K562 (cell line): ENCODE measurements at regions not wholly inside any gene's neighbourhood (a gene's known extent, or its start where the extent isn't known, plus 50 kb on each side); places are given as distances from the start of the nearest gene placed in this dataset.

Source experiments
- ATF7 ChIP-seq: fragments of 450-650 bp; IDR thresholded peaks from 2 replicates; pipeline ENCODE4 v1.7.1; 2014; ENCODE audit warnings: mild to moderate bottlenecking, moderate library complexity
- BCL6 ChIP-seq: fragments of 250-450 bp; sonication (Bioruptor Pico); IDR thresholded peaks from 2 replicates; pipeline ENCODE4 v1.4.0; 2020
- CAMTA2 ChIP-seq: fragments of 250-450 bp; sonication (Bioruptor Pico); conservative IDR thresholded peaks from 2 replicates; pipeline ENCODE4 v1.5.1; 2022
- GTF2F1 ChIP-seq: IDR thresholded peaks from 2 replicates; pipeline ENCODE4 v1.6.1; 2011; ENCODE audit warnings: low read depth, low read length, improper control_type of control experiment
- HMGXB4 ChIP-seq: sonication (generic); formaldehyde crosslinking; IDR thresholded peaks from 2 replicates; pipeline ENCODE4 v1.8.1; 2023; ENCODE audit warnings: mild to moderate bottlenecking, missing genetic modification reagents
- MXD1 ChIP-seq: fragments of 250-450 bp; sonication (Bioruptor Pico); IDR thresholded peaks from 2 replicates; pipeline ENCODE4 v1.8.0; 2021; ENCODE audit warnings: borderline replicate concordance, mild to moderate bottlenecking, moderate library complexity; ENCODE audit not compliant: poor library complexity, severe bottlenecking
- MYNN ChIP-seq, 2 experiments: sonication (generic); formaldehyde crosslinking in 1 of 2; IDR thresholded peaks; 2 replicates each; pipeline versions ENCODE4 v1.5.0 to v1.6.1; 2016 to 2020; ENCODE audit warnings: antibody characterized with exemption in 1 of 2, missing genetic modification reagents in 1 of 2
- NFIC ChIP-seq: fragments of 450-650 bp; IDR thresholded peaks from 2 replicates; pipeline ENCODE4 v1.6.1; 2017; ENCODE audit warnings: mild to moderate bottlenecking, inconsistent platforms
- NFRKB ChIP-seq: fragments of 450-650 bp; IDR thresholded peaks from 2 replicates; pipeline ENCODE4 v1.6.1; 2016; ENCODE audit warnings: low read depth
- PREB ChIP-seq: sonication (generic); formaldehyde crosslinking; IDR thresholded peaks from 2 replicates; pipeline ENCODE4 v1.8.1; 2023; ENCODE audit warnings: mild to moderate bottlenecking, missing genetic modification reagents
- RBM22 ChIP-seq: fragments of 200-400 bp; formaldehyde crosslinking; IDR thresholded peaks from 2 replicates; pipeline ENCODE4 v1.6.1; 2018; ENCODE audit warnings: low read length, low read depth; ENCODE audit not compliant: poor library complexity, severe bottlenecking
- SP2 ChIP-seq: IDR thresholded peaks from 2 replicates; pipeline ENCODE4 v1.6.1; 2011; ENCODE audit warnings: mild to moderate bottlenecking, low read depth, low read length, moderate library complexity; ENCODE audit not compliant: poor library complexity, severe bottlenecking; ENCODE audit errors: extremely low read depth
- STAT5A ChIP-seq: IDR thresholded peaks from 2 replicates; pipeline ENCODE4 v1.6.1; 2012; ENCODE audit warnings: low read length, inconsistent platforms, borderline replicate concordance
- TCF3 ChIP-seq: sonication (generic); formaldehyde crosslinking; IDR thresholded peaks from 2 replicates; pipeline ENCODE4 v1.4.0; 2020; ENCODE audit warnings: mild to moderate bottlenecking, missing genetic modification reagents
- TEAD1 ChIP-seq, 2 experiments: fragments of 450-650 bp in 1 of 2; sonication (generic) in 1 of 2; formaldehyde crosslinking; IDR thresholded peaks; 2 replicates each; pipeline versions ENCODE4 v1.4.0 to v1.8.0; 2020 to 2022; ENCODE audit warnings: mild to moderate bottlenecking in 2 of 2, missing genetic modification reagents in 1 of 2
- ZBTB12 ChIP-seq: fragments of 250-450 bp; sonication (Bioruptor Pico); IDR thresholded peaks from 2 replicates; pipeline ENCODE4 v1.4.0; 2020
- ZBTB5 ChIP-seq: fragments of 450-650 bp; IDR thresholded peaks from 2 replicates; pipeline ENCODE4 v1.6.1; 2017; ENCODE audit warnings: antibody characterized with exemption
- ZBTB7A ChIP-seq: IDR thresholded peaks from 2 replicates; pipeline ENCODE4 v1.6.1; 2011; ENCODE audit warnings: low read depth, mild to moderate bottlenecking, low read length, moderate library complexity, borderline replicate concordance; ENCODE audit not compliant: control insufficient read depth
- ZFP30 ChIP-seq: fragments of 250-450 bp; sonication (Bioruptor Pico); IDR thresholded peaks from 2 replicates; pipeline ENCODE4 v1.8.0; 2022; ENCODE audit warnings: moderate library complexity, mild to moderate bottlenecking, inconsistent platforms, borderline replicate concordance
- ZNF134 ChIP-seq: fragments of 250-450 bp; sonication (Bioruptor Pico); conservative IDR thresholded peaks from 2 replicates; pipeline ENCODE4 v1.4.0; 2020
- ZNF311 ChIP-seq: fragments of 250-450 bp; sonication (Bioruptor Pico); IDR thresholded peaks from 2 replicates; pipeline ENCODE4 v1.4.0; 2020; ENCODE audit warnings: mild to moderate bottlenecking, moderate library complexity
- ZNF324 ChIP-seq: fragments of 250-450 bp; sonication (Bioruptor Pico); IDR thresholded peaks from 2 replicates; pipeline ENCODE4 v1.4.0; 2020; ENCODE audit warnings: mild to moderate bottlenecking

- TF ChIP-seq ZBTB5 (peak; percentile 47; the same call in 1 of the 2 replicates), ATF7 (peak; percentile 95), PREB (CRISPR knock-in tag) (no peak), ZNF311 (CRISPR knock-in tag) (peak; percentile 97), ZBTB12 (CRISPR knock-in tag) (peak; percentile 97), ZFP30 (peak; percentile 88), ZBTB7A (0 out of 2 replicates have a peak, but pooled peaks have one; percentile 24), ZNF134 (CRISPR knock-in tag) (peak; percentile 94), ZNF324 (CRISPR knock-in tag) (peak; percentile 97), HMGXB4 (CRISPR knock-in tag) (no peak), MXD1 (CRISPR knock-in tag) (peak; percentile 99), NFIC (peak; percentile 99), MYNN (IDR thresholded peaks at IDR 0.05) (peak; percentile 96), MYNN (CRISPR knock-in tag; IDR thresholded peaks at IDR 0.05) (no peak), TCF3 (CRISPR knock-in tag) (peak; percentile 100), GTF2F1 (0 out of 2 replicates have a peak, but pooled peaks have one; percentile 21), RBM22 (no peak), CAMTA2 (peak; percentile 94), STAT5A (peak; percentile 100), NFRKB (peak; percentile 47; the same call in 1 of the 2 replicates), SP2 (no peak), BCL6 (CRISPR knock-in tag) (peak; percentile 99), TEAD1 (CRISPR knock-in tag; IDR thresholded peaks at IDR 0.05) (peak; percentile 100)
Observed at GRCh38 chr7:138257459-138258196, 181.4 kb downstream of the AKR1D1 start (continued).
